Smooth muscle cell (in vitro differentiated cells): ENCODE measurements at regions not wholly inside any gene's neighbourhood (a gene's known extent, or its start where the extent isn't known, plus 50 kb on each side); places are given as distances from the start of the nearest gene placed in this dataset.

ENCODE experiments used
- DNase-seq: peaks from one replicate; lab custom pipeline; 2025; ENCODE audit not compliant: unreplicated experiment; lab: John Stamatoyannopoulos, UW
- H2AFZ ChIP-seq: fragments of 200-600 bp; sonication (generic); 2 replicates; pipeline ENCODE4 v1.6.0; 2016; ENCODE audit warnings: antibody characterized with exemption, low read depth, mild to moderate bottlenecking
- H3F3A ChIP-seq: fragments of 200-600 bp; sonication (generic); 2 replicates; pipeline ENCODE4 v1.6.0; 2017; ENCODE audit warnings: antibody characterized with exemption, low read depth
- H3K27ac ChIP-seq: fragments of 200-600 bp; sonication (generic); 2 replicates; pipeline ENCODE4 v1.5.1; 2016; ENCODE audit warnings: low read depth, mild to moderate bottlenecking
- H3K27me3 ChIP-seq: fragments of 200-600 bp; sonication (generic); 2 replicates; pipeline ENCODE4 v1.6.1; 2016; ENCODE audit warnings: low read depth, mild to moderate bottlenecking
- H3K36me3 ChIP-seq: fragments of 200-600 bp; sonication (generic); 2 replicates; pipeline ENCODE4 v1.5.1; 2016; ENCODE audit warnings: low read depth
- H3K4me1 ChIP-seq: fragments of 200-600 bp; sonication (generic); 2 replicates; pipeline ENCODE4 v1.5.1; 2016; ENCODE audit warnings: low read depth
- H3K4me2 ChIP-seq: fragments of 200-600 bp; sonication (generic); 2 replicates; pipeline ENCODE4 v1.6.0; 2016; ENCODE audit warnings: mild to moderate bottlenecking
- H3K4me3 ChIP-seq: fragments of 200-600 bp; sonication (generic); 2 replicates; pipeline ENCODE4 v1.5.1; 2016; ENCODE audit warnings: mild to moderate bottlenecking
- H3K79me2 ChIP-seq: fragments of 200-600 bp; sonication (generic); 2 replicates; pipeline ENCODE4 v1.6.0; 2016; ENCODE audit warnings: low read depth, mild to moderate bottlenecking
- H3K9ac ChIP-seq: fragments of 200-600 bp; sonication (generic); 2 replicates; pipeline ENCODE4 v1.6.0; 2016; ENCODE audit warnings: low read depth
- H3K9me3 ChIP-seq: fragments of 200-600 bp; sonication (generic); replicated peaks from 2 replicates; pipeline ENCODE4 v1.5.1; 2016; ENCODE audit warnings: low read depth
- H4K20me1 ChIP-seq: fragments of 200-600 bp; sonication (generic); 2 replicates; pipeline ENCODE4 v1.6.0; 2016; ENCODE audit warnings: low read depth
- CTCF ChIP-seq: fragments of 200-600 bp; sonication (generic); IDR thresholded peaks from 2 replicates; pipeline ENCODE4 v1.5.1; 2017; ENCODE audit warnings: borderline replicate concordance, mild to moderate bottlenecking, antibody characterized with exemption; ENCODE audit not compliant: insufficient read depth, poor library complexity, severe bottlenecking
- WGBS: methylation state at CpG from one replicate; pipeline ENCODE4 v1.1.7; 2016; ENCODE audit warnings: low lambda C conversion rate; 5-methylcytosine and 5-hydroxymethylcytosine counted together

- H3K4me3 ChIP-seq: no peak overlapping the region
- no peaks in the 10 kb centered on the region for H3K79me2 ChIP-seq
- no peaks in the 10 kb centered on the region for H3K9me3 ChIP-seq
- peaks cover 2% of the 10 kb centered on the region for H3F3A ChIP-seq
- no peak for DNase-seq
- peaks cover 24% of the 10 kb centered on the region for H3K4me1 ChIP-seq
- H3K4me2 ChIP-seq: no peak overlapping the region
- no peaks in the 10 kb centered on the region for H3K36me3 ChIP-seq
- no peak for TF ChIP-seq CTCF
- 41% methylated on average over 7 of the region's 7 CpGs for WGBS
- H3K27ac ChIP-seq: no peak overlapping the region
- H2AFZ ChIP-seq: no peak overlapping the region
- H3K27me3 ChIP-seq: no peaks in the 10 kb centered on the region
- H4K20me1 ChIP-seq: no peaks in the 10 kb centered on the region
- H3K9ac ChIP-seq: no peak overlapping the region
Measured at GRCh38 chr2:134773759-134774742, 55.3 kb upstream of the TMEM163 start.

DNA sequence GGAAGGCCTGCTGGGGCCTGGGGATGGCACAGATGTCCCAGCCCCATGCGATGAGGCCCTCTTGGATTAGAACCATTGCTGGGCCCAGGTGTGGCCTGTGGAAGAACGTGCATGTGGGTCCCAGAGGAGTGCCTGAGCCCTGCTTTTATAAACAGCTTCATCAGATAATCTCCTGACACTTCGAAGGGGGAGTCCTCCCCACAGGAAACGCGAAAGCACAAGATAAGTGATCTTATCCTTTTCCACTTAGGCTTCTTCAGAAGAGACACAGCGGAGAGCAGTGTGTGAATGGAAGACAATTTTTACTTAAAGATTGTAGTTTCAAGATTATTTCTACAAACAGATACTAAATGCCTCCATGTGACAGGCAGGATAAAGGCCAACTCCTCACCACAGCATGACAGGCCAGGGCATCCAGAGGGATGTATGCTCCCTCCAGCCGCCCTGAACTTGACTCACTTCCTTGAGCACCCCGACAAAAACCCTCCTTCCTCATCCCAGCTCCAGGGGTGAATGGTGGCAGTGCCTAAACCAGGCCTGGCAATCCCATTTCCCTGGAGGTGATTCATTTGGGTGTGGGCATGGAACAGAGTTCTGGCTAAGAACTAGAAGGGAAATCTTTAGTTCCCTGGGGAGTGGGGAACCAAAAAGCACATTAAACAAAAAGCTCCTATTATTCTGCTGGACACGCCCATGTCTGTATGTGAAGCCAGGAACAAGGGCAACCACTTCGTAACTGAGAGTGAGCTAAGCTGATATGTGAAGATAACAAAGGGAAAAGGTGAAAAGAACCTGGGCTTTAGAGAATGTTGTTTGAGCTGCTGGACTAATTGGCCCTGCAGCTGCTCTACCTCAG, 56.2 kb upstream of the TMEM163 start:
- Histone ChIP-seq H4K20me1 (no peaks in the 10 kb centered on the region), H3K4me2 (no peak overlapping the region), H3K36me3 (no peaks in the 10 kb centered on the region), H3K79me2 (no peaks in the 10 kb centered on the region), H3K9me3 (no peaks in the 10 kb centered on the region), H3K27me3 (peaks cover 6% of the 10 kb centered on the region), H2AFZ (no peak overlapping the region), H3K27ac (no peak overlapping the region), H3K9ac (no peak overlapping the region), H3K4me3 (no peak overlapping the region), H3F3A (peaks cover 2% of the 10 kb centered on the region), H3K4me1 (peaks cover 24% of the 10 kb centered on the region)
- WGBS: 46% methylated on average over 10 of the region's 10 CpGs
- TF ChIP-seq CTCF: no peak
- no peak for DNase-seq

DNA sequence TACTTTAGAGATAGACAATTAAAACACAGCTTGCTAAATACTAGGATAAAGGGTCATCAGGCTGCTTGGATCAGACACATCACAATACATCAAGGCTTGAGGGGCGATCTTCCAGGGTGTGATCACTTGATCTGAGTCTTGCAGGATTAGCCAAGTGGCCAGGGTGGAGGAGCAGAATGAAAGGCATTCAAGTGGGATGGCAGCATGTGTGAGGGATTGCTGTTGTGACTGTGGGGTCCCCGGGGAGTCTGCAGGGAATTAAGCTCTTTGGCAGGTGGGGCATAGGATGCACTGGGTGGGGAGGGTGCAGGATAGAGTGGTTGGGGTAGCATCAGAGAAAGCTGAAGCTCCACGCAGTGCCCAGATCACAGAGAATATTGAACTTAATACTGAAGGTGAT, 58.0 kb upstream of the TMEM163 start:
- no peaks in the 10 kb centered on the region for H4K20me1 ChIP-seq
- 92% methylated on average over 3 of the region's 3 CpGs for WGBS
- H3K27me3 ChIP-seq: peaks cover 6% of the 10 kb centered on the region

More for the DNA sequence above, 58.0 kb upstream of the TMEM163 start:
- no peak overlapping the region for H3K4me3 ChIP-seq
- no peaks in the 10 kb centered on the region for H3K79me2 ChIP-seq
- H2AFZ ChIP-seq: no peak overlapping the region
- DNase-seq: no peak
- H3K9me3 ChIP-seq: no peaks in the 10 kb centered on the region
- H3K27ac ChIP-seq: no peak overlapping the region
- peaks cover 2% of the 10 kb centered on the region for H3F3A ChIP-seq
- H3K36me3 ChIP-seq: no peaks in the 10 kb centered on the region
- H3K4me2 ChIP-seq: no peak overlapping the region
- no peak overlapping the region for H3K9ac ChIP-seq
- no peak for TF ChIP-seq CTCF
- peaks cover 24% of the 10 kb centered on the region for H3K4me1 ChIP-seq
